ACC112 (cell line): ENCODE measurements at regions not wholly inside any gene's neighbourhood (a gene's known extent, or its start where the extent isn't known, plus 50 kb on each side); places are given as distances from the start of the nearest gene placed in this dataset.

Experiments
- H2AFZ ChIP-seq: fragments of 200-600 bp; sonication (generic); one replicate; pipeline ENCODE4 v1.6.0; 2017; ENCODE audit warnings: antibody characterized with exemption, low read length; ENCODE audit not compliant: unreplicated experiment
- H3K27ac ChIP-seq: fragments of 200-600 bp; sonication (generic); 2 replicates; pipeline ENCODE4 v1.5.1; 2014; ENCODE audit warnings: low read depth, mild to moderate bottlenecking, antibody characterized with exemption, low read length, moderate library complexity
- H3K27me3 ChIP-seq: fragments of 200-600 bp; sonication (generic); 2 replicates; pipeline ENCODE4 v1.6.1; 2014; ENCODE audit warnings: mild to moderate bottlenecking, antibody characterized with exemption, low read length, moderate library complexity, mixed read lengths; ENCODE audit not compliant: insufficient read depth
- H3K36me3 ChIP-seq: fragments of 200-600 bp; sonication (generic); 2 replicates; pipeline ENCODE4 v1.6.1; 2016; ENCODE audit warnings: mild to moderate bottlenecking, antibody characterized with exemption, low read length, moderate library complexity, mixed read lengths; ENCODE audit not compliant: insufficient read depth
- H3K4me1 ChIP-seq: fragments of 200-600 bp; sonication (generic); one replicate; pipeline ENCODE4 v1.6.1; 2016; ENCODE audit warnings: low read length, mixed read lengths; ENCODE audit not compliant: insufficient read depth, unreplicated experiment, control insufficient read depth
- H3K4me3 ChIP-seq: fragments of 200-600 bp; sonication (generic); 2 replicates; pipeline ENCODE4 v1.5.1; 2014; ENCODE audit warnings: mild to moderate bottlenecking, low read depth, low read length
- H3K79me2 ChIP-seq: fragments of 200-600 bp; sonication (generic); one replicate; pipeline ENCODE4 v1.6.0; 2016; ENCODE audit warnings: low read length; ENCODE audit not compliant: control insufficient read depth, unreplicated experiment, insufficient read depth

- Histone ChIP-seq H3K79me2 (no peaks in the 10 kb centered on the region), H3K27me3 (peaks cover 11% of the 10 kb centered on the region; the same call in 1 of the 2 replicates), H3K36me3 (no peaks in the 10 kb centered on the region), H3K27ac (peak overlapping the region; percentile 68), H3K4me3 (peak overlapping the region; percentile 42), H2AFZ (no peak overlapping the region), H3K4me1 (peaks cover 3% of the 10 kb centered on the region)
Measured at GRCh38 chr2:216775043-216775453, 79.7 kb upstream of the IGFBP5 start.

- H3K79me2 ChIP-seq = no peaks in the 10 kb centered on the region
- H3K4me1 ChIP-seq = peaks cover 3% of the 10 kb centered on the region
- H3K4me3 ChIP-seq = peak overlapping the region; percentile 42
- no peaks in the 10 kb centered on the region for H3K36me3 ChIP-seq
- H3K27ac ChIP-seq = peak overlapping the region; percentile 68
- H2AFZ ChIP-seq = no peak overlapping the region
- H3K27me3 ChIP-seq = 0 out of 2 replicates have a peak, but pooled peaks cover 11% of the 10 kb centered on the region
Measured at GRCh38 chr2:216774620-216775019, 79.3 kb upstream of the IGFBP5 start.

- peaks cover 3% of the 10 kb centered on the region for H3K4me1 ChIP-seq
- no peak overlapping the region for H2AFZ ChIP-seq
- 0 out of 2 replicates have a peak, but pooled peaks cover 11% of the 10 kb centered on the region for H3K27me3 ChIP-seq
- no peaks in the 10 kb centered on the region for H3K79me2 ChIP-seq
- no peak overlapping the region for H3K4me3 ChIP-seq
- H3K27ac ChIP-seq = peak overlapping the region; percentile 15; the same call in 1 of the 2 replicates
- no peaks in the 10 kb centered on the region for H3K36me3 ChIP-seq
Measured at GRCh38 chr2:216774180-216774579, 78.8 kb upstream of the IGFBP5 start.

- H2AFZ ChIP-seq = no peak overlapping the region
- H3K79me2 ChIP-seq = no peaks in the 10 kb centered on the region
- H3K4me3 ChIP-seq = no peak overlapping the region
- H3K27me3 ChIP-seq = 0 out of 2 replicates have a peak, but pooled peaks cover 11% of the 10 kb centered on the region
- no peak overlapping the region for H3K27ac ChIP-seq
- no peaks in the 10 kb centered on the region for H3K36me3 ChIP-seq
- peaks cover 3% of the 10 kb centered on the region for H3K4me1 ChIP-seq
Measured at GRCh38 chr2:216773072-216773471, 77.7 kb upstream of the IGFBP5 start.

GRCh38 chr2:216770717-216771116 lies 75.4 kb upstream of the IGFBP5 start:
- no peak overlapping the region for H2AFZ ChIP-seq
- no peaks in the 10 kb centered on the region for H3K79me2 ChIP-seq
- peaks cover 3% of the 10 kb centered on the region for H3K4me1 ChIP-seq
- H3K36me3 ChIP-seq = no peaks in the 10 kb centered on the region
- H3K27ac ChIP-seq = no peak overlapping the region
- H3K4me3 ChIP-seq = no peak overlapping the region
- peaks cover 33% of the 10 kb centered on the region for H3K27me3 ChIP-seq

GRCh38 chr2:216770050-216770449 lies 74.7 kb upstream of the IGFBP5 start:
- peaks cover 3% of the 10 kb centered on the region for H3K4me1 ChIP-seq
- no peak overlapping the region for H3K4me3 ChIP-seq
- peaks cover 38% of the 10 kb centered on the region for H3K27me3 ChIP-seq
- no peak overlapping the region for H2AFZ ChIP-seq
- no peaks in the 10 kb centered on the region for H3K79me2 ChIP-seq
- H3K27ac ChIP-seq = no peak overlapping the region
- no peaks in the 10 kb centered on the region for H3K36me3 ChIP-seq

GRCh38 chr2:216769626-216770025 lies 74.3 kb upstream of the IGFBP5 start:
- H3K4me1 ChIP-seq = no peaks in the 10 kb centered on the region
- H3K27ac ChIP-seq = no peak overlapping the region
- no peak overlapping the region for H2AFZ ChIP-seq
- no peaks in the 10 kb centered on the region for H3K36me3 ChIP-seq
- H3K79me2 ChIP-seq = no peaks in the 10 kb centered on the region
- H3K27me3 ChIP-seq = peaks cover 42% of the 10 kb centered on the region
- no peak overlapping the region for H3K4me3 ChIP-seq

- Histone ChIP-seq H3K27ac (no peak overlapping the region), H3K27me3 (peaks cover 48% of the 10 kb centered on the region), H2AFZ (no peak overlapping the region), H3K4me1 (no peaks in the 10 kb centered on the region), H3K4me3 (no peak overlapping the region), H3K79me2 (no peaks in the 10 kb centered on the region), H3K36me3 (no peaks in the 10 kb centered on the region)
Measured at GRCh38 chr2:216768908-216769411, 73.6 kb upstream of the IGFBP5 start.

- Histone ChIP-seq H3K79me2 (no peaks in the 10 kb centered on the region), H3K36me3 (no peaks in the 10 kb centered on the region), H3K4me3 (no peak overlapping the region), H3K27ac (no peak overlapping the region), H3K4me1 (no peaks in the 10 kb centered on the region), H2AFZ (no peak overlapping the region), H3K27me3 (peaks cover 53% of the 10 kb centered on the region)
Measured at GRCh38 chr2:216765761-216766262, 70.5 kb upstream of the IGFBP5 start.

GRCh38 chr2:216763396-216763795 lies 68.0 kb upstream of the IGFBP5 start:
- no peaks in the 10 kb centered on the region for H3K79me2 ChIP-seq
- peaks cover 45% of the 10 kb centered on the region for H3K27me3 ChIP-seq
- no peaks in the 10 kb centered on the region for H3K36me3 ChIP-seq
- H3K4me1 ChIP-seq = no peaks in the 10 kb centered on the region
- H3K27ac ChIP-seq = no peak overlapping the region
- H2AFZ ChIP-seq = no peak overlapping the region
- H3K4me3 ChIP-seq = no peak overlapping the region

GRCh38 chr2:216761809-216762208 lies 66.5 kb upstream of the IGFBP5 start:
- peaks cover 44% of the 10 kb centered on the region for H3K27me3 ChIP-seq
- H3K36me3 ChIP-seq = no peaks in the 10 kb centered on the region
- no peak overlapping the region for H2AFZ ChIP-seq
- H3K4me3 ChIP-seq = no peak overlapping the region
- no peaks in the 10 kb centered on the region for H3K4me1 ChIP-seq
- H3K27ac ChIP-seq = no peak overlapping the region
- no peaks in the 10 kb centered on the region for H3K79me2 ChIP-seq
